GM19239 (cell line): ENCODE measurements at regions not wholly inside any gene's neighbourhood (a gene's known extent, or its start where the extent isn't known, plus 50 kb on each side); places are given as distances from the start of the nearest gene placed in this dataset.

Experiments used
- DNase-seq: peaks from one replicate; pipeline ENCODE4 v3.0.0; 2011; ENCODE audit warnings: low spot score; ENCODE audit not compliant: insufficient read length
- FAIRE-seq: peaks from 2 replicates; lab custom pipeline; 2011; peaks lifted over from hg19 to GRCh38; lab: Jason Lieb, UNC

DNA sequence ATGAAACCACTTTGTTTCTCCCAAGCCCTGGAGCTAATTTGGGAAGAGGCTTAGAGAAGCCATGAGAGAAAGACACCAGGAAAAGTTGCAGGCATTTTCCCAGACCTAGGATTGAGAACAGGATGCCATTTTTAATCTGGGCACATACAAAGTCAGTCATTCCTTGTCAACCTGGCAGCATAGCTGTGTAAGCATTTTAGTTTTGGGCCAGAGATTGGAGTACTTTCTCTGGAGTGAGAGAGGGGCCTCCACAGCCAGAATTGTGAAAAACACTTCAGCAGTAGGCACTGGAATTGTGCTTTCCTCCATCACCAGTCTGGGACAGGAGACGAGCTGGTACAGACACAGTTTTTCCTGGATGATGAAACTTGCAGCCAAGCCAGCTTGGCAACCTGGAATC, 390.3 kb upstream of the DMAC1 start:
- FAIRE-seq, result no peak
- no peak for DNase-seq

DNA sequence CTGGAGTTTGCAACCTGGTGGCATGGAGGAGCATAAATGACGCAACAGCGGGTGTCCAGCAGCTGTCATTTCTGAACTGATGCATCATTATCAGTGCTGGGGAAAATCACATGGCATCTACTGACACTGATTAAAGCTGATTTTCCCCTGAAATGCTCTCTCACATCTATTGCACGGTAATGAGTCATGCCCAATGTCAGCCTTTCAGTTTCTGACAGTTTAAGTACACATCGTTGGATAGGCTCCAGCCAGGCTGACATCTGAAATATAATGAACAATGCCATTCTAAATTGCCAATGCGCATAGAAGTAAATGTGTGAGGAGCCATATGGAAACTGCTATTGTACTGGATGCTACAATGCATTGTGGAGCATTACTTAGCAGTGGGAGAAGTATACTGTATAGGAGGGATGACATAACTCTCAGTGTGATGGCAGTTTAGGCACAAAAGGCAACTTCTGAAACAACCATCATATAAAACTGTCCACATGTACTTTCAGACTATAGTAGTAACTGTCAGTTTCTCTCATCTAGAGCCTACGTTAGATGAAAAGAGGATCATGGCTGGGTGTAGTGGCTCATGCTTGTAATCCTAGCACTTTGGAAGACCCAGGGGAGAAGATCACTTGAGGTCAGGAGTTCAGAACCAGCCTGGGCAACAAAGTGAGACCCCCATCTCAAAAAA, 389.3 kb upstream of the DMAC1 start:
- FAIRE-seq, result no peak
- no peak for DNase-seq

DNA sequence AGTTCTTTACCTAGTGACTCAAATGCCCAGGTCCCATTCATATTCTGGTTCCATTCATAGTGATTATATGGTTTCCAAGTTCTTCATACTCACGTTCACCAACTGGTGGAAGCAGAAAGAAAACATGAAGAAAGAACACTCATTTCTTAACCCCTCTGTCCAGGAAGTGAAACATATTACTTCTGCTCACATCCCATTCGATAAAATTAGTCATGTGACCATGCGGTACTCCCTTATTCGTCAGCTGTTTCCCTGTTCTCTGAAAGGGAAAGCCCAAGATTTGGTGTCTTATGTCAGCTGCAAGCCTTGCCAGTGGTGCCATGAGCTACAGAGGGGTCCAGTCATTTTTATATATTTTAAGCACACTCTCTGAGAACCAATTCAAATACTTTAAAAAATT, 387.0 kb upstream of the DMAC1 start:
- no peak for FAIRE-seq
- no peak for DNase-seq

DNA sequence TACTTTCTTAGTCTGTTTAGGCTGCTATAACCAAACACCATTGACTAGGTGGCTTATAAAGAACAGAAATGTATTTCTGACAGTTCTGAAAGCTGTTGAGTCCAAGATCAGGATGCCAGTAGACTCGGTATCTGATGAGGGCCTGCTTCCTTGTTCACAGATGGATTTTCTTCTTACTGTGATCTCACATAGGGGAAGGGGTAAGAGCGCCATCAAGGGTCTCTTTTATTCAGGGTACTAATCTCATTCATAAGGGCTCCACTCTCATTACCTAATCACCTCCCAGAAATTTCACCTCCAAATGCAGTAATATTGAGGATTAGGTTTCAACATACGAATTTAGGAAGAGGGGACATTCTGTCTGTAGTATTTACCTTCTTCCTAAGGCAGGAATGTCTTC, 384.0 kb upstream of the DMAC1 start:
- DNase-seq (no peak), FAIRE-seq (no peak)

DNA sequence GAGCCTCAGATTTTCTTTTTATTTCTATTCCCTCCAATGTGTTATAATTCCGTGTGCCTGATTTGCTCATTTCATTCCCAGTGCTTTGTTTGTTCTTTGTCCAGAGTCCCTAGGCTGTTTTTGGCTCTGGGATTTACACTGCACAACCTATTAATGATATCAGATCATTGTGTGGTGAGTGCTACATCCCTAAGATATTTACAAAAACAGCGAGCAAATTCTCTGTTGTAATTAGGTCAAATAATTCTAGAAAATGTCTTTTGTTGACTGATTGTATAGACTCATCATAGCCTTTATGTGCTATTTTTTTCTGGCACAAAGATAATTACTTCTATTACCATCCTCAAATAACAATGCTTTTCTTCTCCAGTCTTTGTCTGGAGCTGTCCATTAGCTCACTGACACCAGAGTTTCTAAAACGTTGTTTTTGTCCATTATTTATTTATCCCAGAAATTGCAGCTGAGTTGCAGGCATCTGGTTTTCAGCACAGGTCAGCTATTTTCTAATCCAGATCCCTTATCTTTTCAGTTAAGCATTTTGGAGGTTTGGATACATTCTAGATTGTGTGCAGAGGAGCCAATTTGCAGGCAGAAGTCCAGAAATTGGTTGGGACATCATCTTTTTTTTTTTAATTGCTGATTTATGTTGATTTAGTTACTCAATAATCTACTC, 379.9 kb upstream of the DMAC1 start:
- DNase-seq (no peak), FAIRE-seq (no peak)

DNA sequence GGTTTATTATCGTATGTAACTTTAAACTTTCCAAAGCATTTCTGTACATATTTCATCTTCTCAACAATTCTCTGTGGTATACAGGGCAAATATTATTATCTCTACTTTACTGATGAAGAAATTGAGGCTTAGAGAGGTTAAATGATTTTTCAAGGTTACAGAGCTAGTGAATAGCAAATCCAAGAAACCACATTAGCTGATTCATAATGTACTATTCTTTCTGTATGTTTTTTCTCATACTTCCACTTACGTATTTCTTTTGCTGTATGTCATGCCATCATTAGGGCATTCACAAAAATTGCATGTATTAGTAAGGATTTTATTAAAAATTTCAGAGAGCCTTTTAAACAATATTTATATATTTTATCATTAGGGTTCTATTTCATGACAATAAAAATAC, 372.4 kb upstream of the DMAC1 start:
- no peak for DNase-seq
- FAIRE-seq, result no peak

DNA sequence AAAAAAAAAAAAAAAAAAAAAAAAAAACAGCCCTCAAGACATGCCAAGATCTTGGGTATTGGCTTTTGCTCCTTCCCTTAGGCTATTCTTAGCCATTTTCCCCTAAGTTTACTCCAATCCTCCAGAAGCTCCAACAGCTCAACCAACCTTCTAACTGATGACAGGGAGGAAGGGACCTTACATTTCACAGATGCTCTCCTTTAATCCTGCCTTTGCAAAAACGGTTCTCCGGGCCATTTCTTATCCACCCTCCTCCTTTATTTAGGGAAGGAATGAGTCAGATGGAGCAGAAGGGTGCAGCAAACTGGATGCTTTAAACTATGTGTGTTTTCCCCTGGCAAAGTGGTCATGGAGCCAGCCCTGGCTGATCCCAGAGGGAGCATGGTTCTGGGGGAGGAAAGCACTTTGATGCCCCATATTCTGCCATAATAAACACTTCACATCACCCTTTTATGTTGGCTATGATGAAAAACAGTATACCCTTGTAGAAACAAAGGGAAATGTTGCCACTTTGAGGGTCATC, 369.4 kb upstream of the DMAC1 start:
- DNase-seq, result no peak
- FAIRE-seq, result no peak

DNA sequence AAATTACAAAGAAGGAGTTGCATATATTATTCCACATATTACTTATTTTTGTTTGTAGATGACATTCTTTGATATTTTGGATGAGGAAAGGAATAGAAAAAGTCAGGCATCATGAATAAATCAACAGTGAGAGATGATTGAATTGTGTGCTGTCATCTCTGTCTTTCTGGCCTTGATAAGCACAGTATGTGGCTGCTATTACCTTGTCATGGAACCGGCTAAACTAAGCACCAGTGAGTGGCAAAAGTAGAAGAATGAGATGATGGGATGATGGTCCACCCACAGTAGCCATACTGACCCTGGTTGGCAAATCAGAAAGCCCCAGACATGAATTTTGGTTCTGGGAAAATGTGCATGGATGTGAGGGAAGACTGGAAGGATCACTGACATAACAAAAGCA, 361.2 kb upstream of the DMAC1 start:
- DNase-seq (no peak), FAIRE-seq (no peak)

DNA sequence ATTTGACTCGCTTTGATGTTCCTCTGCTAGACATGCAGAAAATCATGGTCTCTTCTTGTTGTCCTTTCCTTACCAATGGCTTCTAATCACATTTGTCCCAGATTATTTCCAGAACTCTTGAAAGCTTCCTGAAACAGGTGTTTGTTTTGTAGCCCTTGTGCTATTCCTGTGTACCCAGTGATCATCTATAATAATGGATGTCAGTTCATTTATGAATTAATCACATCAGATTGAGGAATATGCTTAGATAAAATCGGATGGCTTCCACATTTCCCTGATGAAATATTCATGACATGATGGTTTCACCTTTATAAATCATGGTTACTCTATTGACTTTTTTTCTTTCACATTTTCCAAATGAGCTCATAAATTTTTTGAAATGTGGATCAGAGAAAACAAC, 359.0 kb upstream of the DMAC1 start:
- FAIRE-seq (no peak), DNase-seq (no peak)

DNA sequence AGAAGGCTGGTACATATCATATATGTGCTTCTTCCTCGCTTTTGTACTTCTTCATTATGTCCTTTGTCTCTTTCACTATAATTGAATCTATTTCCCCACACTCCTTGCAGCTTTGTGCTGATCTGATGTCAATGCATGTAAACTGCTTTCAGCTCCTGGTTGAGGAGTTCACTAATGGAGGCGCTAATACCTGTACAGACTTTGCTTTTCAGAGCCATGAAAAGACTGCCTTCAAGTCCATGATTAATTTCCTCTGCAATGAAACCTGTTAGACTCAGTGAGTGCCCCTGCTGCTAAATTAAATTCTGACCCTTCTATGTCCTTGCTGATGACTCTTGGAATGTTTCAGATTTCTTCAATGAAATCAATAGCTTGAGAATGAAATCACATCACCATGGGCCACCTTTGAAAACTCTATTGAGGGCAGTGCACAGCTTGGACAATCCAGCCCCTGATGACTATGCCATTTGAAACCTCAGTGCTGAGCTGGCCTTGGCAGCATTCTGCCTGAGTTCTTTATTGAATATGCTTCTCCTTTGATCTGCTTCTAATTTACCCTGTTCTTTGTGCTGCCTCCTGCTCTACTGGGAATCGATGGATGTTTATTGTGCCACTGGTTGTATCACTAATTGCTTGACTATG, 358.2 kb upstream of the DMAC1 start:
- FAIRE-seq, result no peak
- no peak for DNase-seq

DNA sequence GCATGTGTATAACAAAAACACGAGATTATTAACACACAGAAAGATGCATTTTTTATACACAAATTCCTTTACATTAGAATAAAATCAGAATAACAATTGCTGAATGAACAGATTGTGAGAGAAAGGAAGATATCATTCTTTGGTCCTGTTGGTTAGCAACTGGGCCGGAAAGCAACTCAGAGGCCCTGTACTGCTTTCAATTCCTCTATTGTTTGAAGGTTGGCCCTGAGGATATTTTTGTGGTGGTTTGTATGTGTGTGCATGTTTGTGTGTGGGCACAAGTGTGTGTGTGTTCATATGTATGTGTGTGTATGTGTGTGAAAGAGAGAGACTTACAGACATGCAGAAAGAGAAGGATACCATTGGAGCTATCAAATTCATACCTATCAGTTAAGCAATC, 356.8 kb upstream of the DMAC1 start:
- DNase-seq (no peak), FAIRE-seq (no peak)

DNA sequence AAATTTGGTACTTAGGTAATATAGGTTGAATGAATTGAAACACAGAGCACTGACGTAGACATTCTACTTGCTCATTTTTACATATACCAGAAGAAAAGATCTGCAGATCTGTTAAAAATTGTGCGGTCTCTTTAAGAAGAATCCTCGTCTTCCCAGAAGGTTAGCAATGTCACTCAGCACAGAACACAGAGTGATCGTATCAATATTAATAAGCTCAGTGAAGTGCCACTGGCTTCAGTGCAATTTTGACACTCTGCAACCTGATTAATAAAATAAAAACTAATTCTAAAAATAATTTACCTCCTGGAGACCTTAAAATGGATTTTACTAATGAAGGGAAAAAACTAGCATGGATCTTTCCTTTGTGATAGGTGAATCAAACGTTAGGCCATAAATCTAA, 356.1 kb upstream of the DMAC1 start:
- DNase-seq (no peak), FAIRE-seq (no peak)

DNA sequence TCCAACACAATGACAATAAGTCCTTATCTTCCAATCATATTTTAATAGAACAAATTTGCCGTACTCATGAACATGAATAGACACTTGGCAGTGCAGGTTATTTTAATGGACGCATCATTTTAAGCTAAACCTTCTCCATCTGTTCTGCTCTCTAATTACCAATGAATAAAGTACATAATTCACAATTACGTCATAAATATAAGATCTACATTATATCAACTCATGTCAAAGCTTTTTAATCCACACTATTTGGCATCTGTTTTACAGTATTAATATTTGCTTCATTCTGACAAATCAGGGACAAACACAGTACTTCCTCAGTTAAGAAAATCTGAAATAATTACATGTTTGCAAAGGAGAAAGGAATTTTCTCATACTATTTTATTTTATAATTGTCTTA, 344.1 kb upstream of the DMAC1 start:
- FAIRE-seq (no peak), DNase-seq (no peak)

DNA sequence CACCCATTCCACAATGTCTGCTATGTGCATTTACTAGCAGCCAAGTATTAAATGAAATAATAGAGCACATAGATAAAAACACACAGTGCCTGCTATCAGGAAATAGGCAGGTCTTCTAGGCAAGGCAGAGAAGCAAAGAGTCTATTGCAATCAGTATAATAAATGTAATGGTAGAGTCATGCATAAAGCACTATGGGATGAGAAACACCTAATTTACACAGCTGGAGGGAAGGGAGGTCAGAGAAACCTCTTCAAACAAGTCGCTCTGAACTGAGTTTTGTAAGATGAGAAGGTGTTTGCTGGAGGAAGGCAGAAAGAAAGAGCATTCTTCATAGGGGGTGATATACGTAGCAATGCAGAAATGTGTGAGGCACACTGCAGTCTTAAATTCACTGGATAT, 341.0 kb upstream of the DMAC1 start:
- no peak for FAIRE-seq
- no peak for DNase-seq

DNA sequence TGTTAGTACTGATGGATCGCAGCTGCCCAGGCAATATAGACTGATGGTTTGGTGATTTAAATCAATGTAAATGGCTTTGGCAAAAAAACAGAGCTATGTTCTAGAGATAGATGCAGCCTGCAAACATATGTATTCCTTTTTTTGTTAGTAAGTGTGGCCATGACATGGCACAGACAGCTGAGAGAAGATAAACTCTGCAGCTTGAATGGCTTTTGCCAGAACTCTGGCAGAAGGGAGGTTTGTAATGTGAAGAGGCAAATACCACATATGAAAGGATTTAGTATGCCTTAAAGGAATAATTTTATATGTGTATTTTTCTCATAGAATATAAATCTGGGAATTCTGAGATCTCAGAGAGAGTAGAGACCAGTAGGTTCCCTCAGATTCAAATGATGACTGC, 340.2 kb upstream of the DMAC1 start:
- FAIRE-seq, result no peak

DNA sequence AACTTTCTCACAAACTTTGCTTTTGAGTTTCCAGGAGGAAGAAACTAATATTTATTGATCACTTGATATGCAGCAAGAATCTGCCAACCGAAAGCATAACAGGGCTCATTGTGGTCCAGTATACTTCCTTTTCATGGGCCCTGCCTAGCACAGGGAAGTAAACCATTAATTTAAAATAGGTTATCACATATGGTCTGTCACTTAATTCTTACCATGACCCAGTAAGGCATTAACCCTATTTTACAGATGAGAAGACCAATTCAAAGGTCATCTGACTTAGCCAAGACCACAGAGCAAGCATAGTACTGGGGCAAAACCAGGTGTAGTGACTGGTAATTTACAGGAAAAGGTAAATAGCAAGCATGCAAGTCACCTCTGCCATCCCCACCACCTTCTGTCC, 336.9 kb upstream of the DMAC1 start:
- peak; percentile 0 for DNase-seq
- peak; percentile 33 for FAIRE-seq

More for the DNA sequence above, 340.2 kb upstream of the DMAC1 start:
- no peak for DNase-seq

DNA sequence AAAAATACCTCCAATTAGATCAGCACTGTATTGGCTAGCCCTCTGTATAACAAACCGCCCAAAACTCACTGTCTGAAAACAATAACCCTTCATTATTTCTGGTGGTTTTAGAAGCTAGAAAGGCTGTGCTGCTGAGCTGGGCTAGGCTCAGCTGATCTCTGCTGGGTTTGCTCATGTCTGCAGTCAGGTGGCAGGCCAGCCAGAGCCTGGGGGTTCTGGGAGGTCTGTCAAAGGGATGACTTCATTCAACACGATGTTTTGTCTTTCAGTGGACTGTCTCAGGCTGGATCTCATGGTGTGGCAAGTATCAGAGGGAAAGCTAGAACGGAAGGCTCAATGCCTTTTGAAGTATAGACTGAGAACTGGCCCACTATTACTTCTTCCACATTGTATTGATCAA, 335.1 kb upstream of the DMAC1 start:
- no peak for FAIRE-seq

DNA sequence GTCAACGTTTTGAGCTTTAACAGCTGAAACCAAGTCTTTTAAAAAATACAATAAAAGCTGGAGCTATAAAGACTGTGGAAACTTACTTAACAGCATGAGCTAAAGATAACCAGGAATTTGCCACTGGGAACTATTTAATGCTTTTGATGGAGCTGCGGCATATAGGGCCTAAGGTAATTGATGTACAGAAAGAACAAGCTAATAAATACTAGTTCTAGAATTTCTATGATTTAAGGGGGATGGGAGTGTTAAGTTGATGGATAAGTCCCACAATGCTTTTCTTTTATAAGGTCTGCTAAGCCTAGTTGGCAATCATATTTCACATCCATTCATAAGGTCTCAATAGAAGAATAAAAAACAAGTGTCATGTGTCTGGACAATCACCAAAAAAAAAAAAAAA, 334.0 kb upstream of the DMAC1 start:
- FAIRE-seq (no peak), DNase-seq (no peak)

More for the DNA sequence above, 335.1 kb upstream of the DMAC1 start:
- DNase-seq, result no peak

DNA sequence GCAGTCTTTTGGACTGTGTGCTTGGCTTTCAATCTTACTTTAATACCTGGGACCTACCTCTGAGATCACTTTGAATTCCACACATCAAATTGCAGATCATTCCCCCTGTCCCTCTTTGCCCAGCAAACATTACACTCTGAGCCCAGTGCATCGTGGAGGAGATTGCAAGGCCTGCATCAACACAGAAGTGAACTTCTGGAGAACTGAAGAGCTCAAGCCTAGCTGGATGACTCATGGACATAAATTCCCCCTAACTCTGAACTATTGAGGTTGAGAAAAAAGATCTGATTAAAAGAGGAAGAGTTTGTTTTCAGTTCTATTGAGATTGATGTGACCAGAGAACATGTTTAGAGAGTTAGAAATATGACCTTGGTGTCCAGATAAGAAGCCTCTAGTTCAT, 316.0 kb upstream of the DMAC1 start:
- DNase-seq, result no peak
- FAIRE-seq, result no peak

DNA sequence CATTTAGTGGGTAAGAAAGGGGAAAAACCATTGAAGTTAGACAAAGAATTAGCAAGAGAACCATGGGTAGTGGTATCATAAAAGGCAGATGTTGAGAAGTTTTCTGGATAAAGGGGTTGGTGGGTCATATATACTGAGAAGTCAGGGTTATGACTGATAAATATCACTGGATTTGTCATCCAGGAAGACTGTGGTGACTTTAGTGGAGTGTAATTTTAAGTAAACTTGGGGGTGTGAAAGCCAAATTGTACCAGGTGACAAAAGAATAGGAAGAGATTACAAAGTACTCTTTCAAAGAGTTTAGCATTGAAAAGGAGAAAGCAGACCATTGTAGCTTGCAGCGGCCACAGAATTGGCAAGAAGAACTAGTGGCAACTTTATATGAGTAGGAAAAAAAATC, 315.2 kb upstream of the DMAC1 start:
- no peak for FAIRE-seq
- DNase-seq, result no peak

DNA sequence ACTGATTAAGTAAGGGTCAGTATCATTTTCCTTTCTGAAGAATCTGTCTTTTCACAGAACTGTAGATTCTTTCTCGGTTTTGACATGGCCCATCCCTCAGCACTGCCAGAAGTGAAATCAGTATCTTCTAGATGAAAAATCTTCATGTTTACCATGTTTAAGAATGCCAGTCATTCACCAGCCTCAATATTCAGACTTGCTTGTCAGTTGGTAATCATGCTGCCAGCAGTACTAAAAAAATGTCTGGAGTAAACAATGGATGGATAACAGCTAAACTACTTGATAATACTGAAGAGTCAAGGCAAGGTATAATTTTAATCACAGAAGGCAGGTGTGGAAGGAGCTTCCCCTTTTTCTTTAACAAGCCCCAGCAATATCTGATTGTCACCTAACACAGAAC, 306.8 kb upstream of the DMAC1 start:
- FAIRE-seq, result no peak
- DNase-seq, result no peak

DNA sequence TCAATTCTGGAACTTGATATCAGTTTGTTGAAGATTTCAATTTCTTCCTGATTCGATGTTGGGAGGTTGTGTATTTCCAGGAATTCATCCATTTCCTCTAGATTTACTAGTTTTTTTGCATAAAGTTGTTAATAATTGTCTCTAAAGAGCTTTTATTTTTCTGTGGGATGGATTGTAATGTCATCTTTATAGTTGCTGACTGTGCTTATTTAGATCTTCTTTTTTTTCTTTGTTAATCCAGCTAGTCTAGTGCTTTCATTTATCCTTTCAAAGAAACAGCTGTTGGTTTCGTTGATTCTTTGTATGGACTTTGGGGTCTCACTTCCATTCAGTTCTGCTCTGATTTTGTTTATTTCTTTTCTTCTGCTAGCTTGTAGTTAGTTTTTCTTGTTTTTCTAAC, 302.0 kb upstream of the DMAC1 start:
- FAIRE-seq (no peak), DNase-seq (no peak)
